NB4 (cell line): ENCODE measurements at regions not wholly inside any gene's neighbourhood (a gene's known extent, or its start where the extent isn't known, plus 50 kb on each side); places are given as distances from the start of the nearest gene placed in this dataset.

Experiments
- CTCF ChIP-seq: IDR thresholded peaks from one replicate; pipeline ENCODE4 v1.5.1; 2012; ENCODE audit warnings: low read depth, low read length
- POLR2A ChIP-seq: IDR thresholded peaks from 2 replicates; pipeline ENCODE4 v1.6.1; 2011; ENCODE audit warnings: mild to moderate bottlenecking; ENCODE audit not compliant: insufficient read length; ENCODE audit errors: extremely low read depth

- TF ChIP-seq CTCF (no peak), POLR2A (no peak)
Measured at GRCh38 chr3:180340395-180340794, 261.6 kb upstream of the TTC14 start.
